ENCODE measurements at regions not wholly inside any gene's neighbourhood (a gene's known extent, or its start where the extent isn't known, plus 50 kb on each side); places are given as distances from the start of the nearest gene placed in this dataset.

DNA sequence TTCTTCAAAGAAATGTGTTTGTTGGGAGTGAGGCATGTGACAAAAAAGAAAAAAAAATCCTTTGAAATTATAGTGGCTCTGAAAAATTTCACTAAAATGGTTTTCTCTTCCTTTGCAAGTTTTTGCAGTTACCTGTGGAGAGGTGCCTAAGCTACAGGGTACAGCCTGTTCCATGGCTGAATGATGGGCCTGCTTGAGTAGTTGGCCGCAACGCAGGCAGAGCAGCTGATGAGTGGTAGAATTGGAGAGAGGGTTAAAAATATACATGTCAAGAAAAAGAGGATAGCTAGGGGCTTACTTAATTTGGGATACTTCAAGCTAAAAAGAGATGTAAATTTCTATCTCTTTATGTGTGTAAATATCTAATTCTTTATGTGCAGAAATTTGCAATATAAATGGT, 629.1 kb upstream of the SLC10A2 start:
- TF ChIP-seq, protein P1, sequence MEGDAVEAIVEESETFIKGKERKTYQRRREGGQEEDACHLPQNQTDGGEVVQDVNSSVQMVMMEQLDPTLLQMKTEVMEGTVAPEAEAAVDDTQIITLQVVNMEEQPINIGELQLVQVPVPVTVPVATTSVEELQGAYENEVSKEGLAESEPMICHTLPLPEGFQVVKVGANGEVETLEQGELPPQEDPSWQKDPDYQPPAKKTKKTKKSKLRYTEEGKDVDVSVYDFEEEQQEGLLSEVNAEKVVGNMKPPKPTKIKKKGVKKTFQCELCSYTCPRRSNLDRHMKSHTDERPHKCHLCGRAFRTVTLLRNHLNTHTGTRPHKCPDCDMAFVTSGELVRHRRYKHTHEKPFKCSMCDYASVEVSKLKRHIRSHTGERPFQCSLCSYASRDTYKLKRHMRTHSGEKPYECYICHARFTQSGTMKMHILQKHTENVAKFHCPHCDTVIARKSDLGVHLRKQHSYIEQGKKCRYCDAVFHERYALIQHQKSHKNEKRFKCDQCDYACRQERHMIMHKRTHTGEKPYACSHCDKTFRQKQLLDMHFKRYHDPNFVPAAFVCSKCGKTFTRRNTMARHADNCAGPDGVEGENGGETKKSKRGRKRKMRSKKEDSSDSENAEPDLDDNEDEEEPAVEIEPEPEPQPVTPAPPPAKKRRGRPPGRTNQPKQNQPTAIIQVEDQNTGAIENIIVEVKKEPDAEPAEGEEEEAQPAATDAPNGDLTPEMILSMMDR (conservative IDR thresholded peaks at IDR 0.05; ENCODE audit: control insufficient read depth, insufficient read depth, low read depth, low read length), result no peak
- no peak for DNase-seq (ENCODE audit: low read depth)
- no peak overlapping the region for H3K4me3 ChIP-seq (ENCODE audit: control insufficient read depth, low read depth, low read length)

DNA sequence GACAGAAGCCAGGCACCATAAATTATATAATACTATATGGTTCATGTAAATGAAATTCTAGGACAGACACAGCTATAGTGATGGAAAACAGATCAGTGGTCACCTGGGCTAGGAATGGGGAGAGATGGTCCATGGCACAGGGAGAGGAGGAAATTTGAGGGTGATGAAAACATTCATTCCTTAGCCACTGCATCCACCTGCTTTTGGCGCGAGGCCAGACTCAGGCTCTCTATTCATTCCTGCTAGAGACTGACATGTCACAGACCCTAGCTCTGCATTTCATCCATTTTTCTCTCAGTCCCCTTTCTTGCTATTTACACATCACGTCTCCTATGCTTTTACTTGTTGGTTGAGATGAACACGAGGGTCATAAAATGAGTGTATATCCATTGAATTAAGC, 628.3 kb upstream of the SLC10A2 start:
- TF ChIP-seq, protein P1 (conservative IDR thresholded peaks at IDR 0.05; ENCODE audit: control insufficient read depth, insufficient read depth, low read depth, low read length), result no peak
- no peak overlapping the region for H3K4me3 ChIP-seq (ENCODE audit: control insufficient read depth, low read depth, low read length)
- DNase-seq (ENCODE audit: low read depth), result no peak

DNA sequence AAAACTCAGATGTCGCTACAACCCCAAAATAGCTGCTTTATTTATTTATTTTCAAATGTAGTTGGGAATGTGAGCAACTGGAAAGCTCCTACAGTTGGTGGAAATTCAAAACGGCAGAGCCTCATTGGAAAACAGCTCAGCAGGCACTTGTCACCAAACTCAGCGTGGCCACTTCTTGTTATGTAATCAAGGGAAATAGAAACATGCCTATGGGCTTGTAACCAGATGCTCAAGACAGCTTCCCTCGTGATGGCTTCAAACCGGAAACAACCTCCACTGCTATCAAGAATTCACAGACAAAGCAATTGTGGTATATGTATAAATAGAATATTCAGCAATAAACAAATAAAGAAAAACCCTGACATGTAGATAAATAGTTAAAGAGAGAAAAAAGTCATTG, 627.8 kb upstream of the SLC10A2 start:
- TF ChIP-seq, protein P1 (conservative IDR thresholded peaks at IDR 0.05; ENCODE audit: control insufficient read depth, insufficient read depth, low read depth, low read length), result no peak
- DNase-seq (ENCODE audit: low read depth), result no peak

DNA sequence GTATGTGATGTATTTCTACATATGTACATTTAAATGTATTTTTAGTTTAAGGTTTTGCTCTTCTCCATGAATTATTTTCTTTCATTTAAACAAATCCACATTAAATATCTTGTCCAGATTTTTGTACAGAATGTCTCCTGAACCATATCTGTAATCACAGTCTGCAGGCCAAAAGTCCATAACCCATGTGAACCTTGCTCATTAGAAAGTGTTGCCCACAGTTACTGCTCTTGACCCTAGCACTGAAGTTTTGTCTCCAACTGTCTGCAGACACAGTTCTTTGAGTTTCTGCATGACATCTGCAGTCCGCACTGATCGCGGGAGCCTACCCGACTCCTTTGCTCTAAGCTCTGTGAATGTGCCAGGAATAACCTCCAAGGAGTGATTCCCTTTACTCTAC, 626.2 kb upstream of the SLC10A2 start:
- H3K4me3 ChIP-seq (ENCODE audit: control insufficient read depth, low read depth, low read length), result no peak overlapping the region
- no peak for DNase-seq (ENCODE audit: low read depth)
- TF ChIP-seq, protein P1 (conservative IDR thresholded peaks at IDR 0.05; ENCODE audit: control insufficient read depth, insufficient read depth, low read depth, low read length), result no peak

More for the DNA sequence above, 627.8 kb upstream of the SLC10A2 start:
- H3K4me3 ChIP-seq (ENCODE audit: control insufficient read depth, low read depth, low read length), result no peak overlapping the region

DNA sequence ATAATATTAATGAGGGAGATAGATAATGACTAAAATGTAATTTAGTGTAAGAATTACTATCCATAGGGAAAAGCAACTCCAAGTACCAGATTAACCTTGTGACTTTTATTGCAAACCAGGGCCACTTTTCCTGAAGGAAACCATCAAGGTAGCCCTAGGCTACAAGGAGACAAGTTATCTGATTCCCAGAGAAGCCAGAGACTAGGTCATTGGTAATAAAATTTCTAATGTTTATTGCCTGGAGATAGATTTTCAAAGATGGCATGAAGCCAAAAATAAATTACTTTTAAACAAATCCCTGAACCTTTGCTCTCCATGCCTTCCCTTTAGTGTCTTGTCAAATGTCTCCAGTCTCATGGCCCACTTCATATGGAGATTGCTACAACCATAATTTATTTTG, 610.1 kb upstream of the SLC10A2 start:
- no peak overlapping the region for H3K4me3 ChIP-seq (ENCODE audit: control insufficient read depth, low read depth, low read length)
- TF ChIP-seq, protein P1 (conservative IDR thresholded peaks at IDR 0.05; ENCODE audit: control insufficient read depth, insufficient read depth, low read depth, low read length), result no peak
- DNase-seq (ENCODE audit: low read depth), result no peak

DNA sequence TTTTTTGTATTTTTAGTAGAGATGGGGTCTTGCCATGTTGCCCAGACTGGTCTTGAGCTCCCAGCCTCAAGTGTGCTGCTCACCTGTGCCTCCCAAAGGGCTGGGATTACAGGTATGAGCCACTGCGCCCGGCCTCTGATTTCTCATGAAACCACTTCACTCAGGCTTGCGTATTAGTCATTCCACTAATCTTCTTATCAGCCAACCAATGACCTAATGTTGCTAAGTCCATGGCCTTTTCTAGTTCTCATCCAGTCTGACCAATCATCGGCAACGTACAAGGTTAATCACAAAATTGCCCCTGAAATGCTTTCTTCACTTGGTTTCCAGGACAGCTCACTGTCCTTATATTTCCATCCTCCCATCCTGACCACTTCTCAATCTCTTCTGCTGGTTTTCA, 605.3 kb upstream of the SLC10A2 start:
- no peak overlapping the region for H3K4me3 ChIP-seq (ENCODE audit: control insufficient read depth, low read depth, low read length)
- no peak for DNase-seq (ENCODE audit: low read depth)
- TF ChIP-seq, protein P1 (conservative IDR thresholded peaks at IDR 0.05; ENCODE audit: control insufficient read depth, insufficient read depth, low read depth, low read length), result no peak

DNA sequence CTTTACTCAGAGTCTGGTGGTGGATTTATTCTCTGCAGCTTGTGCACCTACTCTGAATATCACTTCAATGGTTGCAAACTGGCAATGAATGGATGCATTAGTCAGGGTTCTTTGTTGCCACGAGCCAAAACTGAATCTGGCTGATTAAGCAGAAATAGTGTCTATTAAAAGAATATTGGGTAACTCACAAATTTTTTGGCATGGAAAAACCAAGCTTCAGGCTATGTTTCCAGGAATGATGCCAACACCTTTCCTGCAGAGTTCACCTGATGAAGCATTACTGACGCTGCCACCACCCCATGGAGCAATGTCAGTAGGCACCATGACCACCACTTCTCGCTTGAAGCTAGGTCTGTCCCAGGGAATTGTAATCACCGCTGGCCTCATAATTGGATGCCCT, 597.8 kb upstream of the SLC10A2 start:
- no peak overlapping the region for H3K4me3 ChIP-seq (ENCODE audit: control insufficient read depth, low read depth, low read length)
- TF ChIP-seq, protein P1 (conservative IDR thresholded peaks at IDR 0.05; ENCODE audit: control insufficient read depth, insufficient read depth, low read depth, low read length), result no peak
- no peak for DNase-seq (ENCODE audit: low read depth)
